ENCODE measurements at regions not wholly inside any gene's neighbourhood (a gene's known extent, or its start where the extent isn't known, plus 50 kb on each side); places are given as distances from the start of the nearest gene placed in this dataset.

GRCh38 chr4:141290771-141291170 is 70.1 kb downstream of the ZNF330 start:
- TF ChIP-seq EP300 (IDR thresholded peaks at IDR 0.05; ENCODE audit: low read depth) = no peak
- TF ChIP-seq, protein P1, sequence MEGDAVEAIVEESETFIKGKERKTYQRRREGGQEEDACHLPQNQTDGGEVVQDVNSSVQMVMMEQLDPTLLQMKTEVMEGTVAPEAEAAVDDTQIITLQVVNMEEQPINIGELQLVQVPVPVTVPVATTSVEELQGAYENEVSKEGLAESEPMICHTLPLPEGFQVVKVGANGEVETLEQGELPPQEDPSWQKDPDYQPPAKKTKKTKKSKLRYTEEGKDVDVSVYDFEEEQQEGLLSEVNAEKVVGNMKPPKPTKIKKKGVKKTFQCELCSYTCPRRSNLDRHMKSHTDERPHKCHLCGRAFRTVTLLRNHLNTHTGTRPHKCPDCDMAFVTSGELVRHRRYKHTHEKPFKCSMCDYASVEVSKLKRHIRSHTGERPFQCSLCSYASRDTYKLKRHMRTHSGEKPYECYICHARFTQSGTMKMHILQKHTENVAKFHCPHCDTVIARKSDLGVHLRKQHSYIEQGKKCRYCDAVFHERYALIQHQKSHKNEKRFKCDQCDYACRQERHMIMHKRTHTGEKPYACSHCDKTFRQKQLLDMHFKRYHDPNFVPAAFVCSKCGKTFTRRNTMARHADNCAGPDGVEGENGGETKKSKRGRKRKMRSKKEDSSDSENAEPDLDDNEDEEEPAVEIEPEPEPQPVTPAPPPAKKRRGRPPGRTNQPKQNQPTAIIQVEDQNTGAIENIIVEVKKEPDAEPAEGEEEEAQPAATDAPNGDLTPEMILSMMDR (IDR thresholded peaks at IDR 0.05) = no peak
- TF ChIP-seq POLR2A (IDR thresholded peaks at IDR 0.05) = no peak
- TF ChIP-seq POLR2AphosphoS5 (IDR thresholded peaks at IDR 0.05) = no peak
- intact Hi-C loops (cut with DNase I; ENCODE audit: low total_unique reads) (no loop called here), in situ Hi-C loops (cut with MboI; ENCODE audit: low pct_ligation_motif_present in 1 of 4, low pct_unique_long_range_greater_than_20kb in 1 of 4, low sequenced_read_pairs in 3 of 4) (no loop called here)
- H3K4me1 ChIP-seq = no peaks in the 10 kb centered on the region
- no peaks in the 10 kb centered on the region for H3K27me3 ChIP-seq
- no peak overlapping the region for H3K4me3 ChIP-seq
- no peak overlapping the region for H3K27ac ChIP-seq
- peaks cover 0 to 2% of the 10 kb centered on the region in 2 donors for H3K9me3 ChIP-seq
- DNase-seq = no peak
- no peaks in the 10 kb centered on the region for H3K36me3 ChIP-seq

- in situ Hi-C loops (cut with MboI; ENCODE audit: low pct_ligation_motif_present in 1 of 4, low pct_unique_long_range_greater_than_20kb in 1 of 4, low sequenced_read_pairs in 3 of 4) (no loop called here), intact Hi-C loops (cut with DNase I; ENCODE audit: low total_unique reads) (no loop called here)
- 74 to 76% methylated on average over 2 of the region's 2 CpGs for WGBS, 2 donors (ENCODE audit: low coverage in 1 of 2)
- Histone ChIP-seq H3K27ac (no peak overlapping the region), H3K9me3 (peaks cover 0 to 2% of the 10 kb centered on the region in 2 donors), H3K4me1 (no peaks in the 10 kb centered on the region), H3K36me3 (no peaks in the 10 kb centered on the region), H3K27me3 (no peaks in the 10 kb centered on the region), H3K4me3 (no peak overlapping the region)
- TF ChIP-seq POLR2AphosphoS5 (IDR thresholded peaks at IDR 0.05) (no peak), EP300 (IDR thresholded peaks at IDR 0.05; ENCODE audit: low read depth) (no peak), POLR2A (IDR thresholded peaks at IDR 0.05) (no peak)
- TF ChIP-seq, protein P1 (IDR thresholded peaks at IDR 0.05) = no peak
- no peak for DNase-seq
Observed at GRCh38 chr4:141294306-141294705, 73.6 kb downstream of the ZNF330 start.

DNA sequence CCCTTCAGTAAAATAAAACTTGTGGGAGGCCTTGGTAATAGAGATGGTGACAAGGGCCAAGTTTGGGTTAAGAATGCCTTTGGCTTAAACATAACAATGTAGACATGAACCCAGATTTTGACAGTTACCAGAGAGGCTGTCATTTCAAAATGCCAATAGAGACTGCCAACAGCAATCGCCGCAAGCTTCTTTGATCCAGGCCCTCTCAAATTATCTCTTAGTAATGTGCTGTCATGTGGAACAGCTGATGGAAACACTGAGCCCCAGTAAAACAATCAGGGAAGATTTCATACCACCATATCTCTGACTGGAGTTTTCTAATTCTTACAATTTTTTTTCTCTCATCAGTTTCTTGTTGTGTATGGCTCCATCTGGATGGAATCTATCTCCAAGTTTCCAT is 80.5 kb downstream of the ZNF330 start:
- no peaks in the 10 kb centered on the region for H3K9me3 ChIP-seq
- H3K4me1 ChIP-seq = no peaks in the 10 kb centered on the region
- H3K36me3 ChIP-seq = no peaks in the 10 kb centered on the region
- DNase-seq = no peak
- no peak for TF ChIP-seq POLR2AphosphoS5 (IDR thresholded peaks at IDR 0.05)
- no peak for TF ChIP-seq EP300 (IDR thresholded peaks at IDR 0.05; ENCODE audit: low read depth)
- TF ChIP-seq, protein P1 (IDR thresholded peaks at IDR 0.05) = no peak
- TF ChIP-seq POLR2A (IDR thresholded peaks at IDR 0.05) = no peak
- no peak overlapping the region for H3K4me3 ChIP-seq
- intact Hi-C loops (cut with DNase I; ENCODE audit: low total_unique reads) (no loop called here), in situ Hi-C loops (cut with MboI; ENCODE audit: low pct_ligation_motif_present in 1 of 4, low pct_unique_long_range_greater_than_20kb in 1 of 4, low sequenced_read_pairs in 3 of 4) (no loop called here)
- WGBS, 2 donors (ENCODE audit: low coverage in 1 of 2) = 57 to 88% methylated on average over 2 of the region's 2 CpGs
- no peaks in the 10 kb centered on the region for H3K27me3 ChIP-seq
- H3K27ac ChIP-seq = no peak overlapping the region

- intact Hi-C loops (cut with DNase I; ENCODE audit: low total_unique reads) (no loop called here), in situ Hi-C loops (cut with MboI; ENCODE audit: low pct_ligation_motif_present in 1 of 4, low pct_unique_long_range_greater_than_20kb in 1 of 4, low sequenced_read_pairs in 3 of 4) (no loop called here)
- no peak overlapping the region for H3K4me3 ChIP-seq
- no peak overlapping the region for H3K27ac ChIP-seq
- no peaks in the 10 kb centered on the region for H3K36me3 ChIP-seq
- WGBS, 2 donors (ENCODE audit: low coverage in 1 of 2) = 75 to 76% methylated on average over 1 of the region's 1 CpG
- DNase-seq = no peak
- H3K27me3 ChIP-seq = no peaks in the 10 kb centered on the region
- TF ChIP-seq EP300 (IDR thresholded peaks at IDR 0.05; ENCODE audit: low read depth) = no peak
- TF ChIP-seq, protein P1 (IDR thresholded peaks at IDR 0.05) = no peak
- H3K9me3 ChIP-seq = no peaks in the 10 kb centered on the region
- H3K4me1 ChIP-seq = no peaks in the 10 kb centered on the region
Observed at GRCh38 chr4:141302924-141303323, 82.2 kb downstream of the ZNF330 start.
